ENCODE measurements at regions not wholly inside any gene's neighbourhood (a gene's known extent, or its start where the extent isn't known, plus 50 kb on each side); places are given as distances from the start of the nearest gene placed in this dataset.

DNA sequence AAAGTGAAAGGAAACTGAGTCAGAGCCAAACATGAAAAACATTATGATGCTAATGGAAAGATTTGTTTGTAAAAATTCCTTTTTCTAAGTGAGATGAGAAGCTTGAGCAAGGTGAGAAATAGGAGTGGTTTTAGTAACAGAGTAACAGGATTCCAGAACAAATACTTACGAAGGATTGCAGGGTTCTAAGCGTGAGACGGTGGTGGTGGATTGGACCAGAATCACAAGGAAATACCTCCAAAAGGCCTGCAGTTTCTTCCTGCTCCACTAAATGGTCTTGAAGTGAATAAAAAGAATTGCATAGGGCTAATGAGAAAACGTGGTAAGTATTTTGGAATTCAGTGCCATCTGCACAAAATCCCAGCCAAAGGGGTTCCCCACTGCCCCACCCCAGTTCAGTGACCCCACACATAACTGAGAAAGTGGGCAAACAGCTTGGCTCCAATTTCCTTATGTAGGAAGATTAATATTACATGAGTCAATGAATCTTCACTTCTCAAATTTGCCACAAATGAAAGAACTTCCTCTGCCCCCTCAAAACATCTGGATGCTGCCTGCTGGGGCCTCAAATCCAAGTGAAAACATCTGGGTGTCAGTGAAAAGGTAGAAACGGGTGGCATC, 283.8 kb upstream of the NR2F2 start:
- DNase-seq (ENCODE audit: low read depth), result no peak
- TF ChIP-seq, protein P1, sequence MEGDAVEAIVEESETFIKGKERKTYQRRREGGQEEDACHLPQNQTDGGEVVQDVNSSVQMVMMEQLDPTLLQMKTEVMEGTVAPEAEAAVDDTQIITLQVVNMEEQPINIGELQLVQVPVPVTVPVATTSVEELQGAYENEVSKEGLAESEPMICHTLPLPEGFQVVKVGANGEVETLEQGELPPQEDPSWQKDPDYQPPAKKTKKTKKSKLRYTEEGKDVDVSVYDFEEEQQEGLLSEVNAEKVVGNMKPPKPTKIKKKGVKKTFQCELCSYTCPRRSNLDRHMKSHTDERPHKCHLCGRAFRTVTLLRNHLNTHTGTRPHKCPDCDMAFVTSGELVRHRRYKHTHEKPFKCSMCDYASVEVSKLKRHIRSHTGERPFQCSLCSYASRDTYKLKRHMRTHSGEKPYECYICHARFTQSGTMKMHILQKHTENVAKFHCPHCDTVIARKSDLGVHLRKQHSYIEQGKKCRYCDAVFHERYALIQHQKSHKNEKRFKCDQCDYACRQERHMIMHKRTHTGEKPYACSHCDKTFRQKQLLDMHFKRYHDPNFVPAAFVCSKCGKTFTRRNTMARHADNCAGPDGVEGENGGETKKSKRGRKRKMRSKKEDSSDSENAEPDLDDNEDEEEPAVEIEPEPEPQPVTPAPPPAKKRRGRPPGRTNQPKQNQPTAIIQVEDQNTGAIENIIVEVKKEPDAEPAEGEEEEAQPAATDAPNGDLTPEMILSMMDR (conservative IDR thresholded peaks at IDR 0.05; ENCODE audit: low read depth, low read length), result no peak
- H3K4me3 ChIP-seq (ENCODE audit: low read length), result no peak overlapping the region

- no peak for DNase-seq (ENCODE audit: low read depth)
- TF ChIP-seq, protein P1 (conservative IDR thresholded peaks at IDR 0.05; ENCODE audit: low read depth, low read length), result no peak
- no peak overlapping the region for H3K4me3 ChIP-seq (ENCODE audit: low read length)
These were observed 283.1 kb upstream of the NR2F2 start for GRCh38 chr15:96047255-96047931.

DNA sequence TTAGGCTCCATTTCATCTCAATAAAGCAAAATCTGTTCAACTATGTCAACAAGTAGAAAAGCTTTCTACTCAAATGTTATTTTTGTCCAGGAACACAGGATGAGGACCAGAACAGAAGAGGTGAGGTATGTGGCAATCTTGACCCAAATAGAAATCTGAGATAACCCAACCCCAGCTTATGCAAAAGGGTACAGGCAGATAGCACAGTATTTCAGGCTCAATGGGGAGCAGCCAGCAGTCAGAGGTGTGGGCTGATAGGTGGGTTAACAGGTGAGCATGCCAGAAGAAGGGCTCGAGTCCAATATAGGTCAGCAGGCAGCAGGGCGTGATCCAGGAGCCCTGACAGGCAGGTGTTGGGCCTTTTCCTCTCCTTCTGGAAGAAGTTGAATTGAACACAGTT, 281.2 kb upstream of the NR2F2 start:
- DNase-seq (ENCODE audit: low read depth), result no peak
- no peak overlapping the region for H3K4me3 ChIP-seq (ENCODE audit: low read length)
- TF ChIP-seq, protein P1 (conservative IDR thresholded peaks at IDR 0.05; ENCODE audit: low read depth, low read length), result no peak

DNA sequence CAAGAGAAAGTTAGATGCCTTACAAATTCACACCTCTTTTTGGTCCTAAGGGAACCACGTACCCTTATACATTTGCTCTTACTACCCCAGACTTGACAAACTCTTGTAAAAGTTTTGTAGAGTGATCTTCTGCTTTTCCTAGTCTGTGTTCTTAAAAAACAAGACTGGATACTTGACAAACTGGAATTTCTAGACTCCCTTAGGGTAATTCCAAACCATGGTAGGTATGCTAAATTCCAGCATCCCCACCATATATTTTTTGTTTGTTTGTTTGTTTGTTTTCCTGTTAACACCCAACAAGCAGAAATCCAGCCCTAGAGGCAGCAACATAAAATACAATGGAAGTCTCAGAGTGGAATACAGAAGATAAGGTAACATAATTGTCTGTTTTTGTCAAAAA, 280.7 kb upstream of the NR2F2 start:
- TF ChIP-seq, protein P1 (conservative IDR thresholded peaks at IDR 0.05; ENCODE audit: low read depth, low read length), result no peak

GRCh38 chr15:96051598-96051997, 278.9 kb upstream of the NR2F2 start:
- TF ChIP-seq, protein P1 (conservative IDR thresholded peaks at IDR 0.05; ENCODE audit: low read depth, low read length), result no peak
- DNase-seq (ENCODE audit: low read depth), result no peak
- no peak overlapping the region for H3K4me3 ChIP-seq (ENCODE audit: low read length)

More for the DNA sequence above, 280.7 kb upstream of the NR2F2 start:
- no peak for DNase-seq (ENCODE audit: low read depth)
- H3K4me3 ChIP-seq (ENCODE audit: low read length), result no peak overlapping the region

- TF ChIP-seq, protein P1 (conservative IDR thresholded peaks at IDR 0.05; ENCODE audit: low read depth, low read length), result no peak
- DNase-seq (ENCODE audit: low read depth), result no peak
- H3K4me3 ChIP-seq (ENCODE audit: low read length), result no peak overlapping the region
These were observed 278.3 kb upstream of the NR2F2 start for GRCh38 chr15:96052154-96052553.

DNA sequence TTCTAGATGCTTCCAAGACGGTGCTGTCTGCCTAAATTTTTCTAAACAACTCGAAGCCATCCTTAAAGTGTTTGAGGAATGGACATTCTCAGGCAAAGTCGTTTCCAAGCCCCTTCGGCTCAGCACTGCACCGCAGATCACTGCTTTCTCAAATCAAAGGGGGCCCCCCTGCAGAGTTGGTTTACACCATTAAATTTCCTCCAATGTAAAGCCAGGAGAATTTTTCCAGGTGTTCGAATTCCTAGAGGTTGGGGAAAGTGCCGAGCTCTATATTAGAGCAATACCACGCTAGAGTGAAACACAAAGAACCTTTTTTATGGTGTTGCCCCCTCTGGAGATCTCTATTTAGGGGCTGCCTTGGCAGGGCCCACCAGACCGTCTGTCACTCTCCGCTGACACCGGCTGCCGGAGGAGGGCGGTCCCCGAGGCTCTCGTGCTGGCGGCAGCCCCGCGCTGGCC, 277.9 kb upstream of the NR2F2 start:
- H3K4me3 ChIP-seq (ENCODE audit: low read length), result peak overlapping the region; percentile 37
- DNase-seq (ENCODE audit: low read depth), result no peak
- TF ChIP-seq, protein P1 (conservative IDR thresholded peaks at IDR 0.05; ENCODE audit: low read depth, low read length), result no peak
